Astrocyte of the spinal cord (primary cell): ENCODE measurements at regions not wholly inside any gene's neighbourhood (a gene's known extent, or its start where the extent isn't known, plus 50 kb on each side); places are given as distances from the start of the nearest gene placed in this dataset.
"Not testable (repeated sequence)": the region's sequence is repeated elsewhere in the genome, so short reads cannot be mapped to it uniquely, and the experiment has no call there.

Source experiments
- DNase-seq: peaks from one replicate; pipeline ENCODE4 v3.0.0; 2011; ENCODE audit warnings: low read depth, low spot score
- H3K4me3 ChIP-seq: 2 replicates; pipeline ENCODE4 v1.5.1; 2011; ENCODE audit warnings: low read depth, mild to moderate bottlenecking, low read length, moderate library complexity
- CTCF ChIP-seq: IDR thresholded peaks from 2 replicates; pipeline ENCODE4 v1.5.1; 2012; ENCODE audit warnings: low read depth, mild to moderate bottlenecking, low read length, inconsistent platforms
- in situ Hi-C: cut with HindIII; loops from 2 replicates; pipeline ENCODE4 v1.10.0; 2017; ENCODE audit warnings: low sequenced_read_pairs

- no peak overlapping the region for H3K4me3 ChIP-seq
- DNase-seq: no peak
- in situ Hi-C loops: no loop called here
- TF ChIP-seq CTCF: no peak
Observed at GRCh38 chr10:23834091-23834490, 374.8 kb upstream of the KIAA1217 start.

GRCh38 chr10:23850631-23851030 is 358.3 kb upstream of the KIAA1217 start:
- no peak for TF ChIP-seq CTCF
- no peak overlapping the region for H3K4me3 ChIP-seq
- in situ Hi-C loops: no loop called here
- no peak for DNase-seq

- no peak overlapping the region for H3K4me3 ChIP-seq
- in situ Hi-C loops: no loop called here
- TF ChIP-seq CTCF: no peak
- no peak for DNase-seq
Observed at GRCh38 chr10:23859598-23859997, 349.3 kb upstream of the KIAA1217 start.

- DNase-seq: no peak
- H3K4me3 ChIP-seq: no peak overlapping the region
- in situ Hi-C loops: no loop called here
- no peak for TF ChIP-seq CTCF
Observed at GRCh38 chr10:23864631-23865147, 344.2 kb upstream of the KIAA1217 start.

GRCh38 chr10:23866985-23867384 is 342.0 kb upstream of the KIAA1217 start:
- DNase-seq, in situ Hi-C loops, H3K4me3 ChIP-seq: not testable (repeated sequence)

GRCh38 chr10:23868121-23868520 is 340.8 kb upstream of the KIAA1217 start:
- DNase-seq: no peak
- in situ Hi-C loops: no loop called here
- no peak for TF ChIP-seq CTCF
- no peak overlapping the region for H3K4me3 ChIP-seq

- DNase-seq: no peak
- in situ Hi-C loops: no loop called here
- no peak overlapping the region for H3K4me3 ChIP-seq
- TF ChIP-seq CTCF: no peak
Observed at GRCh38 chr10:23869548-23869947, 339.4 kb upstream of the KIAA1217 start.
